C4-2B (cell line): ENCODE measurements at regions not wholly inside any gene's neighbourhood (a gene's known extent, or its start where the extent isn't known, plus 50 kb on each side); places are given as distances from the start of the nearest gene placed in this dataset.

Experiments used
- ZFX ChIP-seq: fragments of 450-650 bp; IDR thresholded peaks from 2 replicates; pipeline ENCODE4 v1.6.1; 2017
- TF ChIP-seq, protein P1 (sequence below): fragments of 450-650 bp; conservative IDR thresholded peaks from 2 replicates; pipeline ENCODE4 v1.5.1; 2017; ENCODE audit warnings: mild to moderate bottlenecking

- TF ChIP-seq, protein P1, sequence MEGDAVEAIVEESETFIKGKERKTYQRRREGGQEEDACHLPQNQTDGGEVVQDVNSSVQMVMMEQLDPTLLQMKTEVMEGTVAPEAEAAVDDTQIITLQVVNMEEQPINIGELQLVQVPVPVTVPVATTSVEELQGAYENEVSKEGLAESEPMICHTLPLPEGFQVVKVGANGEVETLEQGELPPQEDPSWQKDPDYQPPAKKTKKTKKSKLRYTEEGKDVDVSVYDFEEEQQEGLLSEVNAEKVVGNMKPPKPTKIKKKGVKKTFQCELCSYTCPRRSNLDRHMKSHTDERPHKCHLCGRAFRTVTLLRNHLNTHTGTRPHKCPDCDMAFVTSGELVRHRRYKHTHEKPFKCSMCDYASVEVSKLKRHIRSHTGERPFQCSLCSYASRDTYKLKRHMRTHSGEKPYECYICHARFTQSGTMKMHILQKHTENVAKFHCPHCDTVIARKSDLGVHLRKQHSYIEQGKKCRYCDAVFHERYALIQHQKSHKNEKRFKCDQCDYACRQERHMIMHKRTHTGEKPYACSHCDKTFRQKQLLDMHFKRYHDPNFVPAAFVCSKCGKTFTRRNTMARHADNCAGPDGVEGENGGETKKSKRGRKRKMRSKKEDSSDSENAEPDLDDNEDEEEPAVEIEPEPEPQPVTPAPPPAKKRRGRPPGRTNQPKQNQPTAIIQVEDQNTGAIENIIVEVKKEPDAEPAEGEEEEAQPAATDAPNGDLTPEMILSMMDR, result no peak
- no peak for TF ChIP-seq ZFX
These were observed 107.6 kb downstream of the GAS2L3 start for GRCh38 chr12:100681074-100681473.
